Loucy (cell line): ENCODE measurements at regions not wholly inside any gene's neighbourhood (a gene's known extent, or its start where the extent isn't known, plus 50 kb on each side); places are given as distances from the start of the nearest gene placed in this dataset.

Source experiments
- CTCF ChIP-seq: fragments of 200-600 bp; sonication (generic); conservative IDR thresholded peaks from 2 replicates; pipeline ENCODE4 v1.5.1; 2014; ENCODE audit warnings: mild to moderate bottlenecking, antibody characterized with exemption, low read length
- EZH2phosphoT487 ChIP-seq: fragments of 200-600 bp; IDR thresholded peaks from 2 replicates; pipeline ENCODE4 v1.6.1; 2018; ENCODE audit warnings: antibody characterized with exemption, mild to moderate bottlenecking, moderate library complexity, borderline replicate concordance

GRCh38 chr5:33275391-33275790, 165.4 kb upstream of the TARS1 start:
- no peak for TF ChIP-seq EZH2phosphoT487
- TF ChIP-seq CTCF: no peak
